ENCODE measurements at regions not wholly inside any gene's neighbourhood (a gene's known extent, or its start where the extent isn't known, plus 50 kb on each side); places are given as distances from the start of the nearest gene placed in this dataset.
"Not testable (repeated sequence)": the region's sequence is repeated elsewhere in the genome, so short reads cannot be mapped to it uniquely, and the experiment has no call there.

- no peak overlapping the region for H3K27ac ChIP-seq
- no peak for TF ChIP-seq CTCF (conservative IDR thresholded peaks at IDR 0.05)
These were observed 89.6 kb downstream of the POLR2M start for GRCh38 chr15:57796146-57796545.

GRCh38 chr15:57797110-57797509 lies 90.6 kb downstream of the POLR2M start:
- no peak for TF ChIP-seq CTCF (conservative IDR thresholded peaks at IDR 0.05)
- no peak overlapping the region for H3K27ac ChIP-seq

GRCh38 chr15:57797568-57798267 lies 91.2 kb downstream of the POLR2M start:
- TF ChIP-seq CTCF (conservative IDR thresholded peaks at IDR 0.05), result no peak
- no peak overlapping the region for H3K27ac ChIP-seq

- H3K27ac ChIP-seq, result no peak overlapping the region
- TF ChIP-seq CTCF (conservative IDR thresholded peaks at IDR 0.05), result no peak
These were observed 99.5 kb downstream of the POLR2M start for GRCh38 chr15:57806003-57806402.

- not testable (repeated sequence) for H3K27ac ChIP-seq
These were observed 102.8 kb downstream of the POLR2M start for GRCh38 chr15:57809285-57809684.

- H3K27ac ChIP-seq, result no peak overlapping the region
- no peak for TF ChIP-seq CTCF (conservative IDR thresholded peaks at IDR 0.05)
These were observed 110.1 kb downstream of the POLR2M start for GRCh38 chr15:57816599-57816998.

GRCh38 chr15:57819646-57820045 lies 113.1 kb downstream of the POLR2M start:
- no peak for TF ChIP-seq CTCF (conservative IDR thresholded peaks at IDR 0.05)
- no peak overlapping the region for H3K27ac ChIP-seq

GRCh38 chr15:57820119-57820518 lies 113.6 kb downstream of the POLR2M start:
- no peak overlapping the region for H3K27ac ChIP-seq
- TF ChIP-seq CTCF (conservative IDR thresholded peaks at IDR 0.05), result no peak

Data from VCaP (cell line).